PC-3 (cell line): ENCODE measurements at regions not wholly inside any gene's neighbourhood (a gene's known extent, or its start where the extent isn't known, plus 50 kb on each side); places are given as distances from the start of the nearest gene placed in this dataset.

Experiments
- ATAC-seq: fragments of 200-7000 bp; cut with Tn5 transposase; 2 replicates; pipeline ENCODE4 v1.9.1; 2020; ENCODE audit warnings: mild to moderate bottlenecking, moderate library complexity
- BruUV-seq: library from RNA; stranded (reverse); fragments of 400-500 nt; replicated peaks from 2 replicates; lab custom pipeline; 2021; lab: Mats Ljungman, UMichigan
- CTCF ChIA-PET: fragments of 300-600 bp; sonication (Branson Sonifier 250); formaldehyde crosslinking; loops from one replicate; lab custom pipeline; 2022; ENCODE audit warnings: antibody characterized with exemption; lab: Charles Lee
- POLR2A ChIA-PET: fragments of 300-600 bp; sonication (Branson Sonifier 250); formaldehyde crosslinking; loops from one replicate; lab custom pipeline; 2022; ENCODE audit warnings: antibody characterized with exemption; ENCODE audit not compliant: unreplicated experiment; lab: Charles Lee
- DNase-seq: peaks from one replicate; pipeline ENCODE4 v3.0.0-alpha.2; 2015
- H2AFZ ChIP-seq: fragments of 300-600 bp; sonication (generic); 2 replicates; pipeline ENCODE4 v1.6.0; 2016; ENCODE audit warnings: antibody characterized with exemption, low read length
- H3F3A ChIP-seq: fragments of 300-600 bp; sonication (generic); one replicate; pipeline ENCODE4 v1.6.0; 2017; ENCODE audit warnings: antibody characterized with exemption, low read length, control low read depth, mild to moderate bottlenecking; ENCODE audit not compliant: unreplicated experiment
- H3K27ac ChIP-seq: fragments of 300-600 bp; sonication (generic); 2 replicates; pipeline ENCODE4 v1.5.1; 2016; ENCODE audit warnings: mild to moderate bottlenecking, low read length
- H3K27me3 ChIP-seq: fragments of 300-600 bp; sonication (generic); 2 replicates; pipeline ENCODE4 v1.6.1; 2016; ENCODE audit warnings: low read length, mixed read lengths
- H3K36me3 ChIP-seq: fragments of 300-600 bp; sonication (generic); 2 replicates; pipeline ENCODE4 v1.6.1; 2016; ENCODE audit warnings: low read depth, mixed run types, low read length, mixed read lengths
- H3K4me1 ChIP-seq: fragments of 300-600 bp; sonication (generic); 2 replicates; pipeline ENCODE4 v1.5.1; 2016; ENCODE audit warnings: low read length; ENCODE audit not compliant: insufficient read depth
- H3K4me2 ChIP-seq: fragments of 300-600 bp; sonication (generic); 2 replicates; pipeline ENCODE4 v1.6.0; 2016; ENCODE audit warnings: low read length
- H3K4me3 ChIP-seq: fragments of 300-600 bp; sonication (generic); 2 replicates; pipeline ENCODE4 v1.5.1; 2016; ENCODE audit warnings: mild to moderate bottlenecking, low read length, mixed read lengths
- H3K79me2 ChIP-seq: fragments of 300-600 bp; sonication (generic); 2 replicates; pipeline ENCODE4 v1.6.1; 2017; ENCODE audit warnings: low read length, mixed read lengths
- H3K9ac ChIP-seq: fragments of 300-600 bp; sonication (generic); 2 replicates; pipeline ENCODE4 v1.6.0; 2016; ENCODE audit warnings: mild to moderate bottlenecking, low read length
- H3K9me2 ChIP-seq: fragments of 300-600 bp; sonication (generic); replicated peaks from 2 replicates; pipeline ENCODE4 v1.6.1; 2016; ENCODE audit warnings: mixed run types, low read length, mixed read lengths
- H3K9me3 ChIP-seq: fragments of 300-600 bp; sonication (generic); 2 replicates; pipeline ENCODE4 v1.6.1; 2016; ENCODE audit warnings: low read length, mixed read lengths
- H4K20me1 ChIP-seq: fragments of 300-600 bp; sonication (generic); 2 replicates; pipeline ENCODE4 v1.6.1; 2016; ENCODE audit warnings: low read length, mixed read lengths
- EZH2 ChIP-seq: fragments of 300-600 bp; sonication (generic); IDR thresholded peaks from one replicate; pipeline ENCODE4 v1.6.1; 2017; ENCODE audit warnings: antibody characterized with exemption, mild to moderate bottlenecking, low read length; ENCODE audit not compliant: unreplicated experiment
- EZH2phosphoT487 ChIP-seq: fragments of 300-600 bp; sonication (generic); IDR thresholded peaks from 2 replicates; pipeline ENCODE4 v1.6.1; 2018; ENCODE audit warnings: mild to moderate bottlenecking, antibody characterized with exemption, low read length, borderline replicate concordance
- intact Hi-C: fragments of 100-400 bp; cut with micrococcal nuclease; formaldehyde crosslinking; loops from 2 replicates; pipeline ENCODE4 v1.9.0; 2023
- TF ChIP-seq, protein P1 (sequence below): fragments of 300-600 bp; sonication (generic); conservative IDR thresholded peaks from 2 replicates; pipeline ENCODE4 v1.5.1; 2017; ENCODE audit warnings: antibody characterized with exemption, low read depth, mild to moderate bottlenecking, low read length

DNA sequence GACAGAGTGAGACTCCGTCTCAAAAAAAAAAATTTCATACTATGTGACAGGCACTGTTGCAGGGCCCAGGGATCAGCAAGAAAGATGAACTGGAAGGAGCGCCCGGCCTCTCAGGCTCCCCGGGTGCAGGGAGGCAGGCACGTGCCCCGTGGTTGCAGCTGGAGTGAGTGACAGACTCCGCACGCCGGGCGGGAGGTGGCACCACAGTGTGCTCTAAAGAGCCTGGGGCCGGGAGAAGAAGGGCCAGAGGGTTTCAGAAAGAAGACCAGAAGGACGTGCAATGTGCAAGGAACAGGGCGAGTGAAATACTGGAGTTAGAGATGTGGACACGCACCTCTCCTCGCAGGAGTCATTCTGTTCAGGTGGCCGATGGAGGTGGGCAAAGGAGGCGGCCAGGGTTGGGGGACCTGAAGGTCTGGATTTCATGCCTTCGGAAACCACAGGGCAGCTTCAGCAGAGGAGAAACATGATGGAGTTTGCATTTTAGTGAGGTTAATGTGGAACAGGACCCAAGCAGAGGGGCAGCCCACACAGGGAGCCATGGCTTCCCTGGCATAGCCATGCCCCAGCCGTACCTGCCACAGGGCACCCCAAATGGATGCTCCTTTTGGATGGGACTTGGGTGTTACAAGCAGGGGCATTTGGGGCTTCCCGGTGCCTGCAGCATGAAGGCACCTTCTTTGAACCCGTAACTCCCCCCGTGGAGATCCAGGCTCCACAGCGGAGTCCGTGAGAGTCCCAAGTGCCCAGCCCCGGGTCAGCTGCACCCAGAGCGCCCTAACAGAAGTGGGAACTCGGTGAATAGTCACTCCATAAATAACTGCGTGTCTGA, 226.2 kb downstream of the ERMARD start:
- no peaks in the 10 kb centered on the region for H3F3A ChIP-seq
- H2AFZ ChIP-seq = no peak overlapping the region
- CTCF ChIA-PET = interaction anchor here (0.6 kb wide), 1 partner anchor 18 kb away, joined by 3 read pairs; no protein-coding TSS in a partner anchor
- no peak overlapping the region for H3K9ac ChIP-seq
- H3K27ac ChIP-seq = no peak overlapping the region
- H3K27me3 ChIP-seq = no peaks in the 10 kb centered on the region
- no peak overlapping the region for H3K4me2 ChIP-seq
- H3K4me1 ChIP-seq = no peaks in the 10 kb centered on the region
- H3K9me3 ChIP-seq = no peaks in the 10 kb centered on the region
- no peaks in the 10 kb centered on the region for H3K36me3 ChIP-seq
- POLR2A ChIA-PET = no interaction called here
- no TSS peak for BruUV-seq
- H3K9me2 ChIP-seq = no peaks in the 10 kb centered on the region
- H3K79me2 ChIP-seq = no peaks in the 10 kb centered on the region
- H4K20me1 ChIP-seq = no peaks in the 10 kb centered on the region
- TF ChIP-seq EZH2 (no peak), EZH2phosphoT487 (no peak)
- intact Hi-C loops = no loop called here
- no peak for ATAC-seq
- no peak overlapping the region for H3K4me3 ChIP-seq
- no peak for DNase-seq

DNA sequence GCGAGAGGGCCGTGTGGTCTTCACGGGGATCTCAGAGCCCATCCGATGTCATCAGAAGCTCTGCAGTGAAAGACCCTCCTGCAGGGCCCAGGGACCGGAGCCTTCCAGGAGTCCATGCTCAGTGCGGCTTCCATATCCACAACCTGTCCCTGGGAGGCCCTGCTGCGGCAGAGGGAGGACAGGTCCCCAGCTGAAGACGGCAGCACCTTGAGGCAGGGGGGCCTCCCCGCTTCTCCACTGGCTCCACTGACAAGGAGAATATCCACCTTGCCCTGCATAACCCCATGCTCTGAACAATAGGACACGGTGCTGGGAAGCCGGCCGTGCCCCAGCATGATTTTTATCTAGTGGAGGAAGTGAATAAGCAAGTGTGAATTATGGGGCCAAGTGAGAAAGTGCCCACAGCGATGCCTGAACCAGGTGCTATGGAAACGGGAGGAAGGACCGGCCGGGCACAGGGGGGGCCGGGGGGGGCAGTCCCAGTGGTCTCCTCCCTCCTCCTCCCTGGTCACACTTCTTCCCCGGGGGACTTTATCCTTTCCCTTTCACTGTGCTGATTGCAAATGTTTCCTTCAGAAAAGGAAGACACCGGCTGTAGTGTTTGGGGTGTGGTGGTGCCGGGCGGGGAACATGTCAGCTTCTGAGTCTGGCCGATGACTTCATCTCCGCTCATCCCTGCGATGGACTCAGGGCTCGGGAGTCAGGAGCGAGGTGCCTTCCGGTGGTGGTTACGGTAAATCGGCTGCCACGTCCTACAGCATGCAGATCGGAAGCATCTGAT, 225.1 kb downstream of the ERMARD start:
- Histone ChIP-seq H3K27me3 (no peaks in the 10 kb centered on the region), H3K4me2 (peak overlapping the region; percentile 46; the same call in 1 of the 2 replicates), H3K9ac (no peak overlapping the region), H3K79me2 (no peaks in the 10 kb centered on the region), H2AFZ (no peak overlapping the region), H3K4me1 (no peaks in the 10 kb centered on the region), H3K36me3 (no peaks in the 10 kb centered on the region), H4K20me1 (no peaks in the 10 kb centered on the region), H3K9me3 (no peaks in the 10 kb centered on the region), H3K9me2 (no peaks in the 10 kb centered on the region), H3F3A (no peaks in the 10 kb centered on the region), H3K4me3 (peak overlapping the region; percentile 24; the same call in 1 of the 2 replicates), H3K27ac (no peak overlapping the region)
- TF ChIP-seq EZH2phosphoT487 (no peak), EZH2 (no peak)
- TF ChIP-seq, protein P1, sequence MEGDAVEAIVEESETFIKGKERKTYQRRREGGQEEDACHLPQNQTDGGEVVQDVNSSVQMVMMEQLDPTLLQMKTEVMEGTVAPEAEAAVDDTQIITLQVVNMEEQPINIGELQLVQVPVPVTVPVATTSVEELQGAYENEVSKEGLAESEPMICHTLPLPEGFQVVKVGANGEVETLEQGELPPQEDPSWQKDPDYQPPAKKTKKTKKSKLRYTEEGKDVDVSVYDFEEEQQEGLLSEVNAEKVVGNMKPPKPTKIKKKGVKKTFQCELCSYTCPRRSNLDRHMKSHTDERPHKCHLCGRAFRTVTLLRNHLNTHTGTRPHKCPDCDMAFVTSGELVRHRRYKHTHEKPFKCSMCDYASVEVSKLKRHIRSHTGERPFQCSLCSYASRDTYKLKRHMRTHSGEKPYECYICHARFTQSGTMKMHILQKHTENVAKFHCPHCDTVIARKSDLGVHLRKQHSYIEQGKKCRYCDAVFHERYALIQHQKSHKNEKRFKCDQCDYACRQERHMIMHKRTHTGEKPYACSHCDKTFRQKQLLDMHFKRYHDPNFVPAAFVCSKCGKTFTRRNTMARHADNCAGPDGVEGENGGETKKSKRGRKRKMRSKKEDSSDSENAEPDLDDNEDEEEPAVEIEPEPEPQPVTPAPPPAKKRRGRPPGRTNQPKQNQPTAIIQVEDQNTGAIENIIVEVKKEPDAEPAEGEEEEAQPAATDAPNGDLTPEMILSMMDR = no peak
- ChIA-PET POLR2A (no interaction called here), CTCF (interaction anchor here (0.6 kb wide), 1 partner anchor 17 kb away, joined by 3 read pairs; no protein-coding TSS in a partner anchor)
- intact Hi-C loops = no loop called here
- no TSS peak for BruUV-seq
- peak; percentile 48 for DNase-seq
- peak; percentile 24; the same call in 1 of the 2 replicates for ATAC-seq

DNA sequence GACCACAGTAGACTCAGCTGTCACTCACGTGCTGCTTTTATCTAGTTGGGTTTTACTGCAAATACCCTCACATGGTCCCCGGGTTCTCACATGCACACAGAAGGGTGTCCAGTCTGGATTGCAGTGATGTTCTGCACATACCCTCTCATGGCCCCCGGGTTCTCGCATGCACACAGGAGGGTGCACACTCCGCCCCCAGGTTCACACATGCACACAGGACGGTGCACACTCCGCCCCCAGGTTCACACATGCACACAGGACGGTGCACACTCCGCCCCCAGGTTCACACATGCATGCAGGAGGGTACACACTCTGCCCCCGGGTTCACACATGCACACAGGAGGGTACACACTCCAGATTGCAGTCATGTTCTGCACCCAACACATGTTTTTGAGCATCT, 224.3 kb downstream of the ERMARD start:
- H3K4me3 ChIP-seq = no peak overlapping the region
- no peaks in the 10 kb centered on the region for H3K27me3 ChIP-seq
- DNase-seq (no peak), ATAC-seq (no peak)
- POLR2A ChIA-PET = no interaction called here
- no peak overlapping the region for H3K9ac ChIP-seq
- no peaks in the 10 kb centered on the region for H3K9me2 ChIP-seq
- no peaks in the 10 kb centered on the region for H4K20me1 ChIP-seq
- intact Hi-C loops = no loop called here
- H3K27ac ChIP-seq = no peak overlapping the region
- H3K36me3 ChIP-seq = no peaks in the 10 kb centered on the region
- H2AFZ ChIP-seq = no peak overlapping the region
- no peaks in the 10 kb centered on the region for H3K9me3 ChIP-seq
- no TSS peak for BruUV-seq
- no peaks in the 10 kb centered on the region for H3K4me1 ChIP-seq
- no peaks in the 10 kb centered on the region for H3F3A ChIP-seq
- no peak for TF ChIP-seq EZH2phosphoT487
- TF ChIP-seq, protein P1 = no peak
- no peak for TF ChIP-seq EZH2
- CTCF ChIA-PET = no interaction called here
- no peaks in the 10 kb centered on the region for H3K79me2 ChIP-seq
- no peak overlapping the region for H3K4me2 ChIP-seq
